Astrocyte of the spinal cord (primary cell): ENCODE measurements at regions not wholly inside any gene's neighbourhood (a gene's known extent, or its start where the extent isn't known, plus 50 kb on each side); places are given as distances from the start of the nearest gene placed in this dataset.

Source experiments
- DNase-seq: peaks from one replicate; pipeline ENCODE4 v3.0.0; 2011; ENCODE audit warnings: low read depth, low spot score
- H3K4me3 ChIP-seq: 2 replicates; pipeline ENCODE4 v1.5.1; 2011; ENCODE audit warnings: low read depth, mild to moderate bottlenecking, low read length, moderate library complexity
- in situ Hi-C: cut with HindIII; loops from 2 replicates; pipeline ENCODE4 v1.10.0; 2017; ENCODE audit warnings: low sequenced_read_pairs
- TF ChIP-seq, protein P1 (sequence below): IDR thresholded peaks from 2 replicates; pipeline ENCODE4 v1.5.1; 2012; ENCODE audit warnings: low read depth, mild to moderate bottlenecking, low read length, inconsistent platforms

DNA sequence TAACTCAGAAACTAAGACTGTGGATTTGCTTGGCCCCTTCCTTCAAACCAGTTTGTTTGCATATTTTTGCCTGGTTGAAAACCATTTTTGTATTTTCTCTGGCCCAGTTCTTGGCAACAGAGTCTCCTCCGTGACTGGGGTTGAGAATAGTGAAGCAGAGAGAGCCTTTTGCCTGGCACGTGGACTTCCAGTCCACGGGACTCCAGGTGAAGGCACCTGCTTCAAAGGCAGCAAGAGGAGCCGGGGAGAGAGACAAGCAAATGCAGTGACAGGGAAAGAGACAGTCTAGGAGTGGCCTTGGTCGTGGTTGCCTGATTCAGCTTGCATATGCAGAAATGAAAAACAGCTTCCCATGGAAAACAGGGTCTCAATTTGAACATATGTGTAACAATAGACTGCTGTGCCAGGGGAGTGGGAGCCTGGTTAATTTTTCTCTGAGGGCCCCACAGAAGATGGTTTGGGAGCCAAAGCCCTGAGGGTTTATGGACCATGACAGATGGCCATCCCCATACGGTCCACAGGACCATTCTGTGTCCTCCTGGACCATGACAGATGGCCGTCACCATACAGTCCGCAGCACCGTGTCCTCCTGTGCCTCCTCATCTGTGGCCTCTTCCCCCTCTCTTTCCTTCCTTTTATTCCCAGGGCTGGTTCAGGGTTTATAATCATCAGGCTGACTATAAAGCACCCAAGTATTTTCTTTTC is 272.2 kb upstream of the RASGEF1B start:
- no peak for DNase-seq
- H3K4me3 ChIP-seq: no peak overlapping the region
- in situ Hi-C loops: no loop called here
- TF ChIP-seq, protein P1, sequence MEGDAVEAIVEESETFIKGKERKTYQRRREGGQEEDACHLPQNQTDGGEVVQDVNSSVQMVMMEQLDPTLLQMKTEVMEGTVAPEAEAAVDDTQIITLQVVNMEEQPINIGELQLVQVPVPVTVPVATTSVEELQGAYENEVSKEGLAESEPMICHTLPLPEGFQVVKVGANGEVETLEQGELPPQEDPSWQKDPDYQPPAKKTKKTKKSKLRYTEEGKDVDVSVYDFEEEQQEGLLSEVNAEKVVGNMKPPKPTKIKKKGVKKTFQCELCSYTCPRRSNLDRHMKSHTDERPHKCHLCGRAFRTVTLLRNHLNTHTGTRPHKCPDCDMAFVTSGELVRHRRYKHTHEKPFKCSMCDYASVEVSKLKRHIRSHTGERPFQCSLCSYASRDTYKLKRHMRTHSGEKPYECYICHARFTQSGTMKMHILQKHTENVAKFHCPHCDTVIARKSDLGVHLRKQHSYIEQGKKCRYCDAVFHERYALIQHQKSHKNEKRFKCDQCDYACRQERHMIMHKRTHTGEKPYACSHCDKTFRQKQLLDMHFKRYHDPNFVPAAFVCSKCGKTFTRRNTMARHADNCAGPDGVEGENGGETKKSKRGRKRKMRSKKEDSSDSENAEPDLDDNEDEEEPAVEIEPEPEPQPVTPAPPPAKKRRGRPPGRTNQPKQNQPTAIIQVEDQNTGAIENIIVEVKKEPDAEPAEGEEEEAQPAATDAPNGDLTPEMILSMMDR: no peak

DNA sequence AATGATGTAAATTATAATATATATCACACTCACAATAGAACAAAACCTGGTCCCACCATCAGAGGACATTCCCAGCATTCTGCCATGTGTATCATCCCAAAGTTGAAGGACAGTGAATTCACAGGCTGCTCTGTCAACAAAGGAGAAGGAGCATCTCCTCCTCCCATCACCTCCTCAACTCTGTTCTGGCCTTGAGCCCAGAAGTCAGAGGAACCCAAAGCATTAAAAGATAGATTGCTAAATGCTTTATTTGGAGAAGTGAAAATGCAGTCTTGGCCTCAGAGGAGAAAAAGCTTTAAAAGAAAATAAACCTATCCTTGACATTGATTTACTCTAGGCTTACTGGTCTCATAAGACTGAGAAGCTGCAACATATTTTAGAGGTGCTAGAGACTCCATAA is 268.8 kb upstream of the RASGEF1B start:
- TF ChIP-seq, protein P1: no peak
- in situ Hi-C loops: no loop called here

DNA sequence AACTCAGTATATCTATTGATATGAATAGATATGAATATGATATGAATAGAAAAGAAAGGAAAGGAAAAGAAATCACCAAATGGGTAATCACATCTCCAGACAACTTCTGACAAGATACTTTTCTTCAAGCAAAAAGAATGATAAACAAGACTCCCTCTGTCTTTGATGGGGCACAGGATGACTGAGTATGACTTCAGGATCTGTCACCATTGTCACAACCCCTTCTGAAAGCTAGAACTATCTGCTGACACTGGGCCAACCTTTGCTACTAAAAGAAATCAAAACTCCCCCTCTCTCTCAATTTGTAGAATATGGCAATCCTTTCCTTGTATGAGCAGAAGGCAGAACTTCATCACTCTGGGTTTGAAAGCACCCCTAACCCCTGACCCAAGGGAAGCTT is 267.2 kb upstream of the RASGEF1B start:
- no peak for DNase-seq
- no peak overlapping the region for H3K4me3 ChIP-seq
- in situ Hi-C loops: no loop called here
- TF ChIP-seq, protein P1: no peak

More for the DNA sequence above, 268.8 kb upstream of the RASGEF1B start:
- DNase-seq: no peak
- H3K4me3 ChIP-seq: no peak overlapping the region

DNA sequence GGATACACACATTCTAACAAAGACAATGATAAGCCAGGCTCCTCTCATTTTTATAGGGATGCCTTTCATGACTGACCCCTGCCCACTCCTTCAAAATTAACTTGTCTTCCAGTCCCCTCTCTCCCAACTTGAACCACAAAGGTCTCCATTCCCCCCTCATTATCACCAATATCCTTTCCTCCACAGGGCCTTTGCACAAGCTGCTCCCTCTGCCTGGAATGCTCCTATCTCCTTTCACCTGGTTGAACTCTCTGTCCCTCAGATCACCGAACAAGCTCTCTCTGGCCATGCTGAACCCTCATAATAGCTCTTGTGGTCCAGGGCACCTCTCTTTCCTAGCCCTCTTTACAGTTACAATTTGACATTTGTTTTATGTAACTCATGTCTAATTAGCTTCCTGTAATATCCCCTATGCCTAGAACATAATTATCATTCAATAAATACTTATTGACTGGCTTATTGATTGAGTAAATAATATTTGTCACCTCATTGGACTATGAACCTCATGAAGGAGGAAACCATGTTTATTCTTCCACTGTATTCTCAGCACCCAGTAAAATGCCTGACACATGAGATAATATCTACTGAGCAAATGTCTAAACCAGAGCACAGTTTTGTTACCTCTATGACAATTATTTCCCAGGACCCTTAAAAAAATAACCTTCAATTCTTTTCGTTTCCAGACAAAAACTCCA is 266.3 kb upstream of the RASGEF1B start:
- no peak overlapping the region for H3K4me3 ChIP-seq
- in situ Hi-C loops: no loop called here
- DNase-seq: no peak
- TF ChIP-seq, protein P1: no peak

DNA sequence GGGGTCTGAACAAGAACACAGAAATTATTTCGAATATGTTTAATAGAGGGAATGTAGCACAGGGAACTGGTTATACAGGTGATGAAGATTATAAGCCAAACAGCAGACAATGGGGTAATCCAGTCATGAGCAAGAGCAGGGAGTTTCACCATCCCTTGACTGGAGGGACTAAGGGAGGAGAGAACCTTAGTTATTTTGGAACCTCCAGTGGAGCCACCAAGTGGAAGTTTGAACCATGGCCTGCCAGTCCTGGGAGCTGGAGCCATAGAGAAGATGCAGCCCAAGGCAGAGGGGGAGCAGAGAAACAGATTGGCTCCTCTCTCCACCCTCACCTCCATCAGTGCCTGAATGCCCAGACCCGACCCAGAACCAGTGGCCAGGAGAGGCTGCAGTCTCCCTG is 264.6 kb upstream of the RASGEF1B start:
- no peak for DNase-seq
- TF ChIP-seq, protein P1: no peak
- in situ Hi-C loops: no loop called here
- no peak overlapping the region for H3K4me3 ChIP-seq

DNA sequence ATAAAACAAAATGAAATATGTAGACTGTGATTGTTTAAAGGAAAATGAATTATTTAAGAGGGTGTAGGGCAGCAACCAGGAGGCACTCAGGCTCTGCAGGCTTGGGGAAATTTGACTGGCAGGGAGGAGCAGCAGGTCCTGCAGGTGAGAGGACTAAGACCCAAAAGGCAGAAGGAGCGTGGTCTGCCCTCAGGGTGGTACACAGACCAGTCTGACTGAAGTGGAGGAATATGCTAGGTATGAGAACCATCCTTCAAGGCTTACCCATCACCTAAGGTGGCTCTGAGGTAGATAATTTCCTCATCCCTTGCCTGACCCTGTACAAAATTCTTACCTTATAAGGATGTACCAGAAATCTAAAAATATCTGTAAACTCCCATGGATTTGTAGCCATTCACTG is 261.3 kb upstream of the RASGEF1B start:
- TF ChIP-seq, protein P1: no peak
- no peak overlapping the region for H3K4me3 ChIP-seq
- DNase-seq: no peak
- in situ Hi-C loops: no loop called here
